PC-9 (cell line): ENCODE measurements at regions not wholly inside any gene's neighbourhood (a gene's known extent, or its start where the extent isn't known, plus 50 kb on each side); places are given as distances from the start of the nearest gene placed in this dataset.

Experiments
- EZH2 ChIP-seq: fragments of 200-600 bp; sonication (generic); IDR thresholded peaks from 2 replicates; pipeline ENCODE4 v1.8.0; 2017; ENCODE audit warnings: antibody characterized with exemption, low read depth
- TF ChIP-seq, protein P1 (sequence below): fragments of 200-600 bp; sonication (generic); conservative IDR thresholded peaks from 2 replicates; pipeline ENCODE4 v1.6.1; 2017; ENCODE audit warnings: mixed run types, antibody characterized with exemption, mild to moderate bottlenecking, moderate library complexity

DNA sequence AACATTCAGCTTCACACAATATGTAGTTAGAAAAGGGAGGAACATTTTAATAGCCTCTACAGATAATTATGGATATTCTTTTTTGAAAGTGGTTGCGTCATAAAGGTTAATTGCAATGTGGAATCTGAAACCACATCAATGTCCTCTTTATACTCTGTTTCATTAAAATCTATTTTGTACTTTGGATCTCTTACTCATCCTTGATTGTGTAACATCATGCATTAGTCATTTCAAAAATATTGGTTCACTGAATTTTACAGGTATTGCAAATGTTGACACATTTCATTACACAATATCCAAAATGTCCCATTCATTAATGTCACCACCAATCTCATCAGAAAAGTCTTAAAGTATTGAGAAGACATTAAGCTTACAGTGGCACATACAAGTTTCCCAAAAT is 62.7 kb upstream of the USP9X start:
- no peak for TF ChIP-seq EZH2
- TF ChIP-seq, protein P1, sequence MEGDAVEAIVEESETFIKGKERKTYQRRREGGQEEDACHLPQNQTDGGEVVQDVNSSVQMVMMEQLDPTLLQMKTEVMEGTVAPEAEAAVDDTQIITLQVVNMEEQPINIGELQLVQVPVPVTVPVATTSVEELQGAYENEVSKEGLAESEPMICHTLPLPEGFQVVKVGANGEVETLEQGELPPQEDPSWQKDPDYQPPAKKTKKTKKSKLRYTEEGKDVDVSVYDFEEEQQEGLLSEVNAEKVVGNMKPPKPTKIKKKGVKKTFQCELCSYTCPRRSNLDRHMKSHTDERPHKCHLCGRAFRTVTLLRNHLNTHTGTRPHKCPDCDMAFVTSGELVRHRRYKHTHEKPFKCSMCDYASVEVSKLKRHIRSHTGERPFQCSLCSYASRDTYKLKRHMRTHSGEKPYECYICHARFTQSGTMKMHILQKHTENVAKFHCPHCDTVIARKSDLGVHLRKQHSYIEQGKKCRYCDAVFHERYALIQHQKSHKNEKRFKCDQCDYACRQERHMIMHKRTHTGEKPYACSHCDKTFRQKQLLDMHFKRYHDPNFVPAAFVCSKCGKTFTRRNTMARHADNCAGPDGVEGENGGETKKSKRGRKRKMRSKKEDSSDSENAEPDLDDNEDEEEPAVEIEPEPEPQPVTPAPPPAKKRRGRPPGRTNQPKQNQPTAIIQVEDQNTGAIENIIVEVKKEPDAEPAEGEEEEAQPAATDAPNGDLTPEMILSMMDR, result no peak
